Stimulated activated CD8-positive, alpha-beta memory T cell treated with anti-CD3 and anti-CD28 coated beads, Interleukin-15, amount 100 ng/mL, for 48 hours (primary cell): ENCODE measurements at regions not wholly inside any gene's neighbourhood (a gene's known extent, or its start where the extent isn't known, plus 50 kb on each side); places are given as distances from the start of the nearest gene placed in this dataset.

ENCODE experiments used
- DNase-seq, 2 donors: peaks; one replicate each; pipeline ENCODE4 v3.0.0-alpha.2; 2020; ENCODE audit warnings: low read depth in 2 of 2

GRCh38 chr5:171509467-171509866 is 90.0 kb downstream of the FGF18 start:
- no peak for DNase-seq

GRCh38 chr5:171512397-171512796 is 93.0 kb downstream of the FGF18 start:
- DNase-seq: no peak

- no peak for DNase-seq
Measured at GRCh38 chr5:171513591-171513990, 94.1 kb downstream of the FGF18 start.

DNA sequence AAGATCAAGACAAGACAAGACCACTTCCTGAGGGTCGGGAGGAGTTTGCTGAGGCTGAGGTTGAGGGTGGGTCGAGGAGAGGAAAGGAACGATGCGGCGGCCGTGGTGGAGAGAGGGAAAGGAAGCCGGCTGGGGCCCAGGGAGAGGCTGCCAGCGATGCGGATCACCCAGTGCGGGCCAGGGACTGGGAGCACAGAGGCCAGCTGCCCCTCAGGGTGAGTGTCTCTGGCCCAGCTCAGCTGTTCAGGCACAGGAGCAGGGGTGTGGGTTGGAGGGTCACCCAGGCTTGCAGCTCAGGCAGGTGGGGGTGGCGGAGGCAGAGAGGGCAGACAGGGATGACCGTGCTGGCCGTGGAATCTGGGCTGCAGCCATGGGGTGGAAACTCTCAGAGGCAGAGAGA is 99.5 kb downstream of the FGF18 start:
- DNase-seq: no peak

- DNase-seq: no peak
Measured at GRCh38 chr5:171520300-171521174, 101.1 kb downstream of the FGF18 start.

- DNase-seq: no peak
Measured at GRCh38 chr5:171521219-171521633, 101.8 kb downstream of the FGF18 start.

DNA sequence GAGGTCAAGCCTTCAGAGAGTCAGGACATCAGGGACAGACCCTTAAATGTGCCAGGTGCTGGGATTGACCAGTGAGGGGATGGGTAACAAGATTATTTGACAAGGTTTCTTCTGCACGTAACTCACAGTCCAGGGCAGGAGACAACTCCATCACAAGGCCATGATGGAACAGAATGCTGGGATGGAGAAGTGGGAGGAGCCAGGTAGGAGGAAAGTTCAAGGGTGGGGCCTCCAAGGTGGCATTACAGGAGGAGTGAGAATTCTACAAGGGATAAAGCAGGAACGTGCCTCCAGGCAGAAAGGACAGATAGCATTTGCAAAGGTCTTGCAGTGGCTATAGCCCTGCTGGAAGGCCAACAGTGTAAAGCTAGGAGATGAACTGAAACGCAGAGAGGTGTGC is 102.2 kb downstream of the FGF18 start:
- no peak for DNase-seq

- DNase-seq: no peak
Measured at GRCh38 chr5:171523781-171524180, 104.3 kb downstream of the FGF18 start.

DNA sequence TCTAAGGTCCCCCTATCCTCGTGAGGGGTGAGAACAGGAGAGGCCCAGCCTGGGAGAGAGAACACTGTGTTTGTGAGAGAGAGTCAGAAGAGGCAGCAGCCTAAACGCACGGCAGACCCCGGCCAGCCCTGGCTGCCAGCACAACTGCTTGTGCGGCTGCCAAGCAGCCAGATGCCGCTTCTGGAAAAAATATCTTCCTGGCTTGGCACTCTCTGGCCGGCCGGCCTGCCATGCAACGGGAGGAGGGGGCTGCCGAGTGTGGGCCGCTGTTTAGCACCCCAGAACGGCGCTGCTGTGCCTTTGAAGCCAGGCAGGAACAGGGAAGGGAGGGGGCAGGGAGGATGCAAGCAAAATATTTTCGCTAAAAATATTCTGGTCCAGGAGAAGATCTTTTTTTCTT is 105.0 kb downstream of the FGF18 start:
- no peak for DNase-seq

DNA sequence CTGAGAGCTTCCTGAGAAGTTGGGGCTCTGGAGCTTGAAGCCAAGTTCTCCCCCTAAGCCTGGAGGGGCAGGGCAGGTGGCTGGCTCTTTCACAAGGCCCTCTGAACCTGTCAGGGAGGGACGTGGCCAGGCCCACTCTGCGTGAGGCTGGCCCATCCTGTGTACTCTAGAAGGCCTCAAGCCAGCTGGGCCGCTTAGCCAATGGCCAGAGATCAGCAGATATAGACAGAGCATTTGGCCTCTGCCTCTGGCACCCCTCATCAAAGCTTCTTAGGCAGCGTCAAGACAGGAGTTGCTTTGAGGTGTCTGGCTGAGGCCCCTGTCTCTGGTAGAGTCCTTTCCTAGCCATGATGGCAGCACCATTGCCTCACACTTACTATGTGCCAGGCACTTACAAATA is 105.6 kb downstream of the FGF18 start:
- DNase-seq: no peak

DNA sequence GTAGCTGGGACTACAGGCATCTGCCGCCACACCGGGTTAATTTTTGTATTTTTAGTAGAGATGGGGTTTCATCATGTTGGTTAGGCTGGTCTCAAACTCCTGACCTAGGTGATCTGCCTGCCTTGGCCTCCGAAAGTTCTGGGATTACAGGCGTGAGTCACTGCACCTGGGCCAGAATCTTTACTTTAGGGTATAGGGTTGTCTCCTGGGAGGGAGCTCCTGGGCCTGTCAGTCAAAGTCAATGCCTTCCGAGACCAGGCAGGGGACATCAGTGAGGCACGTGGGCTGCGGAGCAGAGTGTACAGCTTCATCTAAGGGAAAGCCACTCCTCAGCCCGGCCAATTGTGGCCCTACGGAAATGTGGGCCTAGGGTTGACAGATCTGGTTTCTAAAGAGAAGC is 108.6 kb downstream of the FGF18 start:
- DNase-seq: no peak

- DNase-seq: no peak
Measured at GRCh38 chr5:171528865-171529614, 109.6 kb downstream of the FGF18 start.

DNA sequence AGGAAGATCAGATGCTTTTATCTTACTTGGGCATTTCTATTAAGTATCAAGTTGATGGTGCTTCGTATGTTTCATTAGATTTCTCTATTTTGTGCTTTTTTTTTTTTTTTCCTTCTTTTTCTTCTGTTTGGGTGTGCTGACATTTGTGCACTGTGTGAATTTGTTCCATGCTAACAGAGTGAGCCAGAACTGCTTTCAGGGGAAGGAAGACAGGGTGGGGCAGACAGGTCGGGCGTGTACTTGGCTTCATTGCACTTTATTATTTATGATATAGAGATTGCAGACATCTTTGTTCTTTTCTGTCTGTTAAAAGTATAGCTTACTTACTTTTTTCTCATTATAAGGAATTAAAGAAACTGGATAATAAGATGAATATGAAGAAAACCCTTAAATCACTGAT is 112.2 kb downstream of the FGF18 start:
- no peak for DNase-seq

DNA sequence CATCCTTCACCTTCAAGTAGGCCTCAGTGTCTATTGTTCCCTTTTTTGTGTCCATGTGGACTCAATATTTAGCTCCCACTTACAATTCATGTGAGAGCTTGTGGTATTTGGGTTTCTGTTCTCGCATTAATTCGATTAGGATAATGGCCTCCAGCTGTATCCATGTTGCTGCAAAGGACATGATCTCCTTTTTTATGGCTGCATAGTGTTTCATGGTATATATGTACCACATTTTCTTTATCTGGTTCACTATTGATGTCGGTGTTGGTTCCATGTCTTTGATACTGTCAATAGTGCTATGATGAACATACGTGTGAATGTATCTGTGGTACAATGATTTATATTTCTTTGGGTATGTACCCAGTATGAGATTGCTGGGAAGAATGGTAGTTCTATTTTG is 113.7 kb downstream of the FGF18 start:
- DNase-seq: no peak

DNA sequence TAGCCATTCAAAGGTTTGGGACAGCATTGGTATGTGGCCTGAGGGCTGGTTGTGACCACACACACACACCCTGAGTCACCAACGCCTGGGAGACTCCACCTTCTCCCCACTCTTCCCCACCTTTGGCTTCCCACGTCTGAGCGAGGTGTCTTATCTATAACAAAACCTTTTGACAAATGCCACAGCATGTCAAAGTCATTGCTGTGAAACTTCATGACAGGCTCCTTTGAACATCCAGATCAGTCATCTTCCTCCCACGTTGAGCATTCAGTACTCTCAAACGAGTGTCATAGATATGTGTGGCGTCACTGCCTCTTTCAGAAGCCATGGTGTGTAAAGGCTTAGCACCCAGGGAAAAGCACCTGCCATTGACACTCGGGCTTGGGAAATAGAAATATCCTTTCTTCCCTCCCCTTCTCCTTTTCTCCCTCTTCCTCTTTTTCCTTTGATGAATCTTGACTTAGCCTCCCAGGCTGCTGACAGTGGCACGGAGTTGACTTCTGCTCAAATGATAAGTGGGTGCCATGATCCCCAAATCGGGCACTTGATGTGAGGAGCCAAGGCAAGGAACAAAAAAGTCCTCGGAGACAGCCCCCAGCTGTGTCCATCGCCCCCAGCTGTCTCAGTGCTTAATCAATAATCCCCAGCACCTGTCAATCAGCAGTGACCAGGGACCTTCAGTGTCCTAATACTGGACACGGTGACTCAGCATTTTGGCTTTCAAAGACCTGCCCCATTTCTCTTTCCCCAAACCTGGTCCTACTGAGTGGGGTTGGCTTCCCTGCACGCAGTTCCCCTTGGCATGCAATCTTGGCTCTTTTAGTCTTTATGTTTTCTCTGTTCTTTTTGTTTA is 114.8 kb downstream of the FGF18 start:
- peak in 1 of 2 donors; percentile 34 for DNase-seq

- DNase-seq: no peak
Measured at GRCh38 chr5:171535162-171535561, 115.7 kb downstream of the FGF18 start.

DNA sequence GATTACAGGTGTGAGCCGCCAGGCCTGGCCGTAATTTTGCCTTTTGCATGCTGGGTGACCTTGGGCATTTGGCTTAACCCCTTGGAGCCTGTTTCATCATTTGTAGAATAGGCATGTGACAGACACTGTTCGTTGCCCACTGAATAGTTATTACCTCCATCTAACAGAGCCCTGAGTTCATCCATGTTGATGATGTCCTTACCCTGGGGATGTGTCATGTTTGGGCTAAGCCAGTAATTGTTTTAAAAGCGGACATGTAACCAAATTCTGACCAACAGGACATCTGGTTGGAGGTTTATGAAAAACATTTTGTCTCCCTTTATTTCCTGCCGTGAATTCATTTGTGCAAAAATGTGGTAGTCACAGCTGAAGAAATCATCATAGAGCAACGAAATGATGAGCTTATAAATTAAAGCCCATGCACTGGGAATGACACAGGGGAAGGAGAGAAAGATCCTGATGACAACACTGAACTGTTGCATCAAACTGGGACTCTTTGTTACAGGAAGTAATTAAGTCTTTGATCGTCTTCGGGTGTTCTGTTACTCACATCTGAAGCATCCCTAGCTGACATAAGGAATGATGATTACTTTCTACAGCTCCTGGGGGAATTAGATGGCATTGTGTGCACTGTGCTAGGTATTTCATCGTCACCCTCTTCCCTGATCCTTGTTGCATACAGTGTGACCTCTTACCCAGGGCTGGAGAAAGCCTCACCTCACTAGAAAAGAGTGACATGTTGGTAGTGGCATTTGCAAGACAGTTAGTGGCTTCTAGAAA is 117.8 kb downstream of the FGF18 start:
- no peak for DNase-seq

DNA sequence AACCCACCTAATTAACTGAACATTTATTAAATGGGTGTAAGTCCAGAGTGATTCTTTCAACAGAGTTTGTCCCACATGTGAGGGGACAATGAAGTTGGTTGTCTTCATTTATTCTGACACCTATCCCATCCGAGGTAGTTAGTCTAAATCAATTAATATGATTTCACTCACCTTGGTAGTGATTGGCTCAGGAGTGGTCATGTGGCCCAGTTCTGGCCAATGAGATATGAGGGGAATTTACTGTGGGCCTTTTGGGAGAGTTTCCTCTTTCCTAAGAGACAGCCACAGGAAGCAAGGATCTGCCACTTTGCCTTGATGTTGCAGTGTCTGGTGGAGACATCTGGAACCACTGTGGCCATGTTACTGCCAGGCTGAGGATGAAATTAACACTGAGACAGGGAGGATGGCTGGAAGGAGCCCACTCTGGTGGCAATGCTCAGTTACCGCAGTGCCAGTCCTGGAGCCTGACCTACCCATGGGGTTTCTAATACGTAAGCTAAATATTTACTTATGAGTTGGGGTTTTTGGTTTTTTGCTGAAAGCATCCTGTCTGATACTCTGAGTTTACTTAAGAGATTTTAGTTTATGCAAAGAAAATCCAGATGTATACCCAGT is 118.6 kb downstream of the FGF18 start:
- no peak for DNase-seq

GRCh38 chr5:171538681-171539080 is 119.2 kb downstream of the FGF18 start:
- no peak for DNase-seq

DNA sequence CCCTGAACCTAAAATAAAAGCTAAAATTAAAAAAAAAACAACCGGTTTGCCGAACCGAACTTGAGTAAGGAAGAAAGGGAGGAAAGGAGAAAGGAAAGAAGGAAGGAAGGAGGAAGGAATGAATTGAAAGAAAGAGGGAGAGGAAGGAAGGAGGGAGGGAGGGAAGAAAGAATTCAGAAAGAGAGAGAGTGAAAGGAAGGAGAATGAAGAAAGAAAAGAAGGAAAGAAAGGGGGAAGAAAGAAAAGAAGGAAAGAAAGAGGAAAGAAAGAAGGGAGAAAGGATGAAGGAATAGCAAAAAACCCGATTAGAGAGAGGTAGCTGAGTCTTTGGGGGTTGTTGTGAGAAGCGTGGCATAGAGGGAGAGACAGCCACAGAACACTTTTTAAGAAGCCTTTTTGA is 121.4 kb downstream of the FGF18 start:
- no peak for DNase-seq

DNA sequence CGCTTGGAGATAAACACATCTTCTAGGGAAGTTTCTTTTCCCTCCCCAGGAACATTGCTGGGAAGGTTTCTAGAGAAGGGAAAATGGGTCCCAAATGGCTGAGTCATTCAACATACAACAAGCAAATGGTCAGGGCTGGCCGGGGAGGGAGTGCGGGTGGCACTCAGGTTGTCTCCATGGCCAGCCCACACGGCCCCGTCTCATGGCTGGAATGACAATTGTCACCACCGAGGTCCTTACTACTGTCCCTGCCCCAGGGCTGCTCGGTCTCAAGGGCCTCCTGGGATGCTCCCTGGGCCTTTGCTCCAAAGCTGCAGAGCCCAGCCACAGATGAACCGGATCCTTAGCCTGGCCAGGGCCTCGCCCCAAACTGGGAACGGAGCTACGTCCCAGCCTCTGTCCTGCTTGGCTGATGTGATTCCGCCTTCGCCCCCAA is 121.9 kb downstream of the FGF18 start:
- DNase-seq: no peak
